ENCODE measurements at regions not wholly inside any gene's neighbourhood (a gene's known extent, or its start where the extent isn't known, plus 50 kb on each side); places are given as distances from the start of the nearest gene placed in this dataset.
A peak's percentile ranks its signal among the peaks of the same experiment; 100 is the strongest.

DNA sequence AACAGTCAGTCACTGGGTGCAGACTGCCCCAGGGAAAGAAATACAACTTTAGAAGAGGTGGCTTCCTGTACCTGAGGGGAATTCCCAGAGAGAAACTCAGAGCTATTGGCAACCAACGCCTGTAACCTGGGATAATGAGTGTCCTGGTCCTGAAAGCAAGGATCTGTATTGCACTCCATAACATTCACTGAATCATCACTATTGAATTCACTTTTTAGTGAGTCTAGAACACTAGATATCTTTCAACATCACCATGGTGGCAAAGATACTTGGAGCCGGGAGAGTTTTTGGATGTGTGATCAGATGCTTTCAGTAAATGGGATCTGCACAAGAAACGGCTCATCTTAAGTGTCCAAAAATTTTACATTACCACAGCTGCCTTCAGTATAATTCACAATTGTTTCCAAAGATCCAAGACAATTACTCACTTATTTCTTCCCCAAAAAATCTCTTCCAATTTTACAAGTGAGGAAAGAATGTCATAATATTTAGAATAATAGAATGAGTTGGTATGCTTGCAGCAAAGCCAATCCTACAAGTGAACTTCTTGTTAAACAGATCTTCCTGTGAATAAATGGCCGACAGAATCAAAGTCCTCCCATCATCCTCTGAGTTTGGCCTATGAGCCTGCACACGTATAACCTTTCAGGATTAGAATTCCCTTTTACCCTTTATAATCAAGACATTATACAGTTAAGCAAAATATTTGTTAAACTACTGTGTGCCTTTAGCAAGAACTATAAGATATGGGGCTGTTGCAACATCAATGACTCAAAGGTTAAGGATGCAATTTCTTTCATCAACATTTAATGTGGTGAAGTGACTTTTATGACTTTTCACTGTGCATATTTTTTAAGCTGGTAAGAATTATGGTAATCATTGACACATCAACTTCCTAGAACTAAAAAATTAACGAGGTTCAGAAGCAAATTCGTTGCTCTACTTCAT lies 243.3 kb upstream of the COL8A1 start:
- Histone ChIP-seq H3K4me3 (no peak overlapping the region), H3K27ac (ENCODE audit: low read depth in 1 of 2, low read length in 1 of 2) (no peak overlapping the region), H3K36me3 (ENCODE audit: control insufficient read depth in 4 of 4, insufficient read depth in 4 of 4, low read length in 4 of 4) (no peaks in the 10 kb centered on the region), H3K9me3 (ENCODE audit: control insufficient read depth in 4 of 4, insufficient read depth in 3 of 4, low read length in 3 of 4) (peaks cover 0 to 6% (median 3%) of the 10 kb centered on the region in 4 donors), H3K4me1 (ENCODE audit: control insufficient read depth in 5 of 5, insufficient read depth in 5 of 5, low read length in 5 of 5) (no peaks in the 10 kb centered on the region), H3K27me3 (ENCODE audit: control insufficient read depth in 3 of 3, insufficient read depth in 3 of 3, low read length in 2 of 3) (no peaks in the 10 kb centered on the region), H3K9ac (ENCODE audit: insufficient read depth in 1 of 2, low read length in 2 of 2) (no peak overlapping the region)
- no peak for DNase-seq
- peak; percentile 35 for ATAC-seq (ENCODE audit: insufficient read depth, low FRiP score)
- WGBS, 2 donors: 66 to 79% methylated on average over 7 of the region's 7 CpGs
- TF ChIP-seq, protein P1, sequence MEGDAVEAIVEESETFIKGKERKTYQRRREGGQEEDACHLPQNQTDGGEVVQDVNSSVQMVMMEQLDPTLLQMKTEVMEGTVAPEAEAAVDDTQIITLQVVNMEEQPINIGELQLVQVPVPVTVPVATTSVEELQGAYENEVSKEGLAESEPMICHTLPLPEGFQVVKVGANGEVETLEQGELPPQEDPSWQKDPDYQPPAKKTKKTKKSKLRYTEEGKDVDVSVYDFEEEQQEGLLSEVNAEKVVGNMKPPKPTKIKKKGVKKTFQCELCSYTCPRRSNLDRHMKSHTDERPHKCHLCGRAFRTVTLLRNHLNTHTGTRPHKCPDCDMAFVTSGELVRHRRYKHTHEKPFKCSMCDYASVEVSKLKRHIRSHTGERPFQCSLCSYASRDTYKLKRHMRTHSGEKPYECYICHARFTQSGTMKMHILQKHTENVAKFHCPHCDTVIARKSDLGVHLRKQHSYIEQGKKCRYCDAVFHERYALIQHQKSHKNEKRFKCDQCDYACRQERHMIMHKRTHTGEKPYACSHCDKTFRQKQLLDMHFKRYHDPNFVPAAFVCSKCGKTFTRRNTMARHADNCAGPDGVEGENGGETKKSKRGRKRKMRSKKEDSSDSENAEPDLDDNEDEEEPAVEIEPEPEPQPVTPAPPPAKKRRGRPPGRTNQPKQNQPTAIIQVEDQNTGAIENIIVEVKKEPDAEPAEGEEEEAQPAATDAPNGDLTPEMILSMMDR (IDR thresholded peaks at IDR 0.05; ENCODE audit: control extremely low read depth, extremely low read depth): no peak

DNA sequence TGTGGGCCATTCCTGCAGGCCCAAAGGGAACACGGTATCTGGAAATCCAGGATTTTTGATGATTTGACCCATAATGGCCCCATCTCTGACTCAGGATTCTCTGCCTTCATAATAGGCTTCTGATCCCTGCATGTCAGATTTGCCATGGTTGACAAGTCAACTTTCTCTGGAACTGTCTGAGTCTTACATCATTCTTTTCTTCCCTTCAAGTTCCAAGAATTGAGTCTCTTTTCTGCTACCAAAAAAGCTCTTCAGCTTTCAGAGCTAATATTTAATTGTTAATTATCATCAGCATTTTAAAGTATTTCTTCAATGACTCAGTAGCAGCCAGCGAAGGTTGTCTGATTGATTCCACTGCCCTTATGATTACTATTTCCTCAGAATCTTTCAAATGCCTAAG lies 244.4 kb upstream of the COL8A1 start:
- DNase-seq (no peak), ATAC-seq (ENCODE audit: insufficient read depth, low FRiP score) (no peak)
- no peaks in the 10 kb centered on the region for H3K4me1 ChIP-seq (ENCODE audit: control insufficient read depth in 5 of 5, insufficient read depth in 5 of 5, low read length in 5 of 5)
- 89% methylated on average over 2 of the region's 2 CpGs for WGBS, 2 donors
- no peak overlapping the region for H3K9ac ChIP-seq (ENCODE audit: insufficient read depth in 1 of 2, low read length in 2 of 2)
- no peak overlapping the region for H3K4me3 ChIP-seq
- no peaks in the 10 kb centered on the region for H3K27me3 ChIP-seq (ENCODE audit: control insufficient read depth in 3 of 3, insufficient read depth in 3 of 3, low read length in 2 of 3)
- TF ChIP-seq, protein P1 (IDR thresholded peaks at IDR 0.05; ENCODE audit: control extremely low read depth, extremely low read depth): no peak
- no peaks in the 10 kb centered on the region for H3K36me3 ChIP-seq (ENCODE audit: control insufficient read depth in 4 of 4, insufficient read depth in 4 of 4, low read length in 4 of 4)
- H3K27ac ChIP-seq (ENCODE audit: low read depth in 1 of 2, low read length in 1 of 2): no peak overlapping the region
- peaks cover 0 to 6% (median 3%) of the 10 kb centered on the region in 4 donors for H3K9me3 ChIP-seq (ENCODE audit: control insufficient read depth in 4 of 4, insufficient read depth in 3 of 4, low read length in 3 of 4)

DNA sequence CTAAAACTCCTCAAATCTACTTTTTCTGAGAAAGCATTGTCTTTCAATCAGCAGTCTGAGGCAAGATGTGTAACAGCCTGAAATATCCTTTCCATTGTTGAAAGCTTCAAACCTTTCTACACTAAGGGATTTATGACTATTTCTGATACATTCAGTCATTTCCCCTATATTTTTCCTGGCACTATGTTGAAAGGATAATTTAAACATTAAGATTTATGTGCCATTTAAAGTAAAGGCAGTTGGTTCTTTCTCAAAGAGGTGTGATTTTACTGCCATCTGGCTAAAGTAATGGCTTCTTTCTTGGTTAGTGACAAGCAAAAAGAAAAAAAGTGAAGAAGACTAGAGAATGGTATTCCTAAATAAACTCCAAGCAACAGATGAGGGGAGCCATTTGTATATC lies 249.6 kb upstream of the COL8A1 start:
- H3K36me3 ChIP-seq (ENCODE audit: control insufficient read depth in 4 of 4, insufficient read depth in 4 of 4, low read length in 4 of 4): no peaks in the 10 kb centered on the region
- H3K4me1 ChIP-seq (ENCODE audit: control insufficient read depth in 5 of 5, insufficient read depth in 5 of 5, low read length in 5 of 5): no peaks in the 10 kb centered on the region
- H3K27ac ChIP-seq (ENCODE audit: low read depth in 1 of 2, low read length in 1 of 2): no peak overlapping the region
- TF ChIP-seq, protein P1 (IDR thresholded peaks at IDR 0.05; ENCODE audit: control extremely low read depth, extremely low read depth): no peak
- DNase-seq (no peak), ATAC-seq (ENCODE audit: insufficient read depth, low FRiP score) (no peak)
- H3K4me3 ChIP-seq: no peak overlapping the region
- H3K9me3 ChIP-seq (ENCODE audit: control insufficient read depth in 4 of 4, insufficient read depth in 3 of 4, low read length in 3 of 4): no peaks in the 10 kb centered on the region
- H3K27me3 ChIP-seq (ENCODE audit: control insufficient read depth in 3 of 3, insufficient read depth in 3 of 3, low read length in 2 of 3): no peaks in the 10 kb centered on the region
- no peak overlapping the region for H3K9ac ChIP-seq (ENCODE audit: insufficient read depth in 1 of 2, low read length in 2 of 2)

Measured in lung (tissue), 11 donors.